DMS153 treated with DMSO at 0.1 percent for 48 hours (cell line): ENCODE measurements at regions not wholly inside any gene's neighbourhood (a gene's known extent, or its start where the extent isn't known, plus 50 kb on each side); places are given as distances from the start of the nearest gene placed in this dataset.

Source experiments
- DNase-seq: peaks from one replicate; lab custom pipeline; 2025; ENCODE audit not compliant: unreplicated experiment; lab: John Stamatoyannopoulos, UW

- DNase-seq = no peak
These were observed 183.6 kb upstream of the MGAT5 start for GRCh38 chr2:134070281-134070741.

GRCh38 chr2:134072341-134072740, 181.5 kb upstream of the MGAT5 start:
- no peak for DNase-seq

- no peak for DNase-seq
These were observed 180.8 kb upstream of the MGAT5 start for GRCh38 chr2:134073023-134073422.

DNA sequence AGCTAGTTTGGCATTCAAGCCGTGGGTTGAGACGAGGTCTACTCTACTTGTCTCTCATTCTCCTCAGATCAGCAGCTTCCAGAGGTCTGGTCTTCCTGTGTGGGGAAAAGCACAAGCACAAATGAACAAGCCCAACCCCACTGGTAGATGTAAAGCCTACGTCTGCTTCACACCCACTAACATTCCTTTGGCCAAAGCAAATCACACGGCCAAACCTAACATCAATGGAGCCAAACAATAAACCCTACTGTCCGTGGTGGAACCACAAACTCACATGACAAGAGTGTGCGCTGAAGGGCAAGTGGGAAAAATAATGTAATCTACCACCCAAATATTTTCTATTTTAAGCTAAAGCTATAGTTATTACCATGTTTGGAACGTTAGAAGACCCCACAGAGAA, 179.3 kb upstream of the MGAT5 start:
- no peak for DNase-seq

- DNase-seq = no peak
These were observed 178.7 kb upstream of the MGAT5 start for GRCh38 chr2:134075204-134075603.

GRCh38 chr2:134078354-134078753, 175.5 kb upstream of the MGAT5 start:
- DNase-seq = no peak

DNA sequence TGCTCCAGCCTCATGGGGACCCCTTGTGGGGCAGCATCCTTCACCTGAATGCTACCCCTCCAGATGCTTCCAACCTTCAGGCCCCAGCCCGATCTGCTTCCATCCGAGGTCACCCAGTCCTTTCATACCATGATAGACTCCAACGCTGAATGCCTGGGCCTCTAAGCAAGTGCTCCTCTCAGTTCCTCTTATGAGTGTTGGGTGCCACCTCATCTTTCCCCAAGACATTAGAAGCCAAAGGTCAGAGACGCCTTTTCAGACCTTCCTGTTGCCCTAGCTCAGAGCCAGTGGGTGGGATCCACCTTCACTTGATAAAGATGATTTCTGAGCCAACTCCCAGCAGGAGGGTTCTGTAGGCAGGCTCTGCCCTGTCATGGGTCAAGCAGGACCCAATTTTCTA, 174.5 kb upstream of the MGAT5 start:
- no peak for DNase-seq

DNA sequence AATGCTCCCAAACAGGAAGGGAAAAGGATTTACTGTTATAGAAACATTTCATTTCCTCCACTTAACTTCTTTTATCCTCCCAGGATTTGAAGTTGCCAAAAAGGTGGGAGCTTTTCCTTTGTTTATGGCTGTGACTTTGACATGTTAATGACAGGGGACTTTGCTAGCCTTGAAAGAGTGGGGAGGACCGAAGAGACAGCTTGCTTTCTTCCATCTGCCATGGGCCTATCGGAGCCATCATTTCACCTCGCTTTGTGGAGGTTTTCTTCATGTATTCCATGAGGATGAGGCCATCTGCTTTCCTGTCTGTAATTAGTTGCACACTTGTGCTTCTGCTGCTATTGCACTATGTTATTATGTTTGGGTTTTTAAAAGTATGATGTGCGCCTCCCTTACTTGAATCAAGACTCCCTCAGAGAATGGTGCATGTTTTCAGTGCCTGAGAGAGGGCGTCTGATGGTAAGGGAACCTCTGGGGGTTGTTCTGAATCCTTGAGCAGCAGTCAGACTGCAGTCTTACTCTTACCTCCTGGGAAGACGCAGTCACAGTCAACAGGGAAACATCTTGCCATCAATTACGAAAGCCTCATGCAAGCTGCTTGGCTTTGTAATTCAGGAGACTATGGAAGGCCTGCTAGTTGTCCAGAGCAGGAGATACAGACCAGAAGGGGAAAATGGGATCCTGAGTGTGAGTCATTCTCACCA, 173.3 kb upstream of the MGAT5 start:
- DNase-seq = no peak

DNA sequence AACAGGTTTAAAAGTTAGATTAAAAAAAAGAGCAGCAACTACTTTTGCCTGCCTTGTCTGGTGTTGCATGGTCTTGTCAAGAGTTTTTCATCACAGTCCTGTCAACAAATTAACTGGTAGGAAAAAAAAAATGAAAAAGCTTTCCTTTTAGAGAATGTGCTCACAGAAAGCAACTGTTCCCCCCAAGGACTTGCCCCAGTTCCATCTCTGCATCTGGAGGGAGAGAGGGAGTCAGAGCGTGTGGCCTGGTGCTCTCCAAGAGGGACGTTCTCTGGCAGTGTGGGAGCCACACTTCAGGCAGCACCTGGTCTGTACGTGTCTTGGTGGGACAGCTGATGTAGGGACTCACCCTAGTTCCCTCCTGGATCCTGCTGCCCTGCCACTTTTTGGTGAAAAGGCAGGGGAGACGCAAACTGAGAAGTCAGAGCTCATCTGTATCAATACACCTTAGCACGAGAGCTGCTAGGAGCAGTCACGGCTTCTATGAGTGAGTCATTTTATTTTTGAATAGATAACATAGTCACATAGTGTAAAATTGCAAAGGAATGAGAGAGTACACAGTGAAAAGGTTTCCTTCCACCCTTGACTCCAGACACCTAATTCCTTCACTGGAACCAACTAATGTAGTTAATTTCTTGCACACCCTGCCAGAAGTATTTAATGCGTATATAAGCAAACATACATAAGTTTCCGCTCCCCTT, 172.5 kb upstream of the MGAT5 start:
- DNase-seq = no peak

DNA sequence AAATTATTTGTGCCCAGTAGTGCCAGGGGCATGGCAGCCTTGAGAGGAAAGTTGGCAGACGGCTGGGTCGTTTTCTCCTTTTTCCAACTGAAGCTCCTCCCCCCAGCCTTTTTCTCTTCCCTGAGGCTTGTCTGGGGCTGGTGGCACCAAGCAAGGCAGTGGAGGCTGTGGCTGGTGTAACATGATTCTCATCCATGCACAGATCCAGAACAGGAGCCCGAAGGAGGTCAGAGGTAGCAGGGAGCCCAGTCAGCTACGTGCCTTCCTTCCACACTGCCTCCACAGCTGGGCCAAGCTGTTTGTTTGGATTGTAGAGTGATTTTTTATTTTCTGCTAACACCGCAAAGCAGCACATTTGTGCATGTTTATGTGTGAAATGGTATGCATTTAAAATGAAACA, 170.3 kb upstream of the MGAT5 start:
- DNase-seq = no peak

DNA sequence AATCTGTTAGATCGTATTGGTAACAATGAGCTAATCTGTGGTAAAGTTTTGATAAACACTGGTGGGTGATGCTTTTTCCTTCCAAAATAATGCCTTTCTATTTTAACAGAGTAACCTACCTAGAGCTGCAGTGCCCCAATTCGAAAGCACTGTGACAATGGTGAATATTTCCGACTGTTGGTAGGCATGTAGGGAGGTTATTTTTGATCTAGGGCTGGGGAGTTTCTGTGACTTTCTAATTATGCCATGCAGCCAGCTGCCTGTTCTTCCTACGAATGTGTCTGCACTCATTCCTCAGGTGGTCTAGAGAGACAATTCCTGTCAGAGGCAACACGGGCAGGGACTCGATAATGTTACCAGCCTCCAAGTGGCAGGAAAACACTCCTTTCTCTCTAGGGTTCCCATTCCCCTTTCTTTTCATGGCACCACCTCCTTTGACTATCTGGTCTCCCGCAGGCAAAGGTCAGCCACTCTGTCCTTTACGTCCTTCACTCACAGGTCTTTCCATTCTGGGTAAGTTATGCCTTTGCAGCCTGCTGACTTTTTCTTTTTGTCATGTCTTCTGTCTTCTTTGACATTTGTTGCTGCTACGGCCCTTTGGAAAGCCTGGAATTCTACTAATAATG, 167.2 kb upstream of the MGAT5 start:
- DNase-seq = no peak

GRCh38 chr2:134087371-134087921, 166.4 kb upstream of the MGAT5 start:
- DNase-seq = no peak

DNA sequence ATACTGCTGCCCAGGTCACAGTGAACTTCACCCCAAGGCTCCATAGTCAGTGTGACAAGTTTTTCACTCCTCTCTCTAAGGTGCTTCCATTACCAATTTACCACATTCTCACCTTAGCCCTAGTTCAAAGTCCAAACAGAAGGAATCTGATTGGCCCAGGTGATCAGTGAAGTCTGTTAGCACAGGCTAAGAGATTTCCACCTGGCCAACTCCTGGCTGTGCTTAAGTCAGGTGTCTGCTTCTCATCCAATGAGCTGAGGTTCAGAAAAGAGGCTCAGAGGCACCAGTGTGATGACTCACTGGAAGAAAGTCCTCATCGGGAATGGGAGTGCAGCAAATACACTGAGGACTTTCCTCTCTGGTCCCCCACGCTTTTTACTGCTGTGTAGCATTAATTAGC, 164.4 kb upstream of the MGAT5 start:
- DNase-seq = no peak

- no peak for DNase-seq
These were observed 156.1 kb upstream of the MGAT5 start for GRCh38 chr2:134097740-134098139.

- no peak for DNase-seq
These were observed 155.6 kb upstream of the MGAT5 start for GRCh38 chr2:134098321-134098720.

DNA sequence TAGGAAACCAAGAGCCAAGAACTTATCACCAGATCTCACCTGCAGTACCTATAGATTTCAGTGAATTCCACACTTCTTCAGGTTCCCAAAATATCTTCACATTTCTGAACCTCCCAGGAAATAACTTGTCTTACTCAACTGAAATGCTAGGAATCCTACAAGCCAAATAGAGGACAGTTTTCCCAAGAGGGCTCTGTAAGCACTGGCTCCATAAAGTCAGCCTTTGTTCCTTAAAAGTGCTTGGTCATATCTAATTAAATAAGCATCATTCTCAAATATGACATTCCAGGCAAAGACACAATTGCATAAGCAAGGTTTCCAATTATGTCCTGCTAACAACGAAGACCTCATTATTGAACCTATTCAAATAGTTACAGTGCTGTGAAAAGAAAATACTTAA, 154.6 kb upstream of the MGAT5 start:
- no peak for DNase-seq

DNA sequence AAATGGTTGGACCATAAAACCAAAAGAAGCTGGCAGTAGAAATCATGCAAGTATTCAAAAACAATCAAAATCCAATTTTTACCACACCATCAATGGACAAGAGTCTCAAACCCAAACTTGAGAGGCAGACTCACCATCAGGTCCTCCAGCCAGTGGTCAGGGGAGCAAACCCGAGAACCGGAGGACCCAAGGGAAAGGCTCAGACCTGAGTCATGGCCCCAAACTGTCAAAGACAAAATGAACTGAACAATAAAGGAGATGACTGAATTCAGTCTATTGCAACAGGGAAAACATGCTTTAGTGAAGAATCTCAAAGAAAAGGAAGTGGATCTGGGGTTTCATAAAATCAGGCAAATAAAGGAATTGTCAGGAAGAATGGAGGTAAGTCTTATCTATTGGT, 150.7 kb upstream of the MGAT5 start:
- no peak for DNase-seq

GRCh38 chr2:134104754-134105153, 149.1 kb upstream of the MGAT5 start:
- DNase-seq = no peak

DNA sequence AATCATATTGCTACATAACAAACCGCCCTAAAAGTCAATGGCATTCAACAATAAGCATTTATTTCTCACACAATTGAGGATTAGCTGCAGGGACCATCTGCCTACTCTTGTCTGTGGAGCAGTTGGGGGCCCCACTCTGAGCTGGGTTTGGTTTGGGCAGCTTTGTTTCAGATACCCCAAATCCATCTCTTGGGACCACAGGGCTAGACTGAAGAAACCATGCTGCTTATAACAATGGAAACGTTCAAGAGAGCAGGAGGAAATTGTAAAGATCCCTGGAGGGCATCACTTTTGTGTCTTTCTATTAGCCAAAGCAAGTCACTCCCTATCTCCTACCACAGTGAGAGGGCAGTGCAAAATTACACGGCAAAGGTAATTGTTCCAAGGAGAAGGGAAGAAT, 146.5 kb upstream of the MGAT5 start:
- DNase-seq = no peak

DNA sequence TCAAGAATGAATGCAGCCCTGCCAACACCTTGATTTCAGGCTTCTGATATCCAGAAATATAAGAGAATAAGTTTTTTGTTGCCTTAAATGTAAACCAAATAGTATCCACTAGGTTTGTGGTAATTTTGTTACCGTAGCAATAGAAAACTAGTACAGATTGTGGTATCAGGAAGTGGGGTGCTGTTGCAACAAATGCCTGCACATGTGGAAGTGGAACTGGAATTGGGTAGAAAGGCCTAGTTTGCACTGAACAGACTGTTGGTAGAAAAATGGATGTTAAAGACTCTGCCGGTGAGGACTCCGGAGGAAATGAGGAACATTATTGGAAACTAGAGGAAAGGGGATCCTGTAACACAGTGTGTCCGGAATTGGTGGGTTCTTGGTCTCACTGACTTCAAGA, 145.8 kb upstream of the MGAT5 start:
- DNase-seq = no peak

- DNase-seq = no peak
These were observed 144.6 kb upstream of the MGAT5 start for GRCh38 chr2:134109246-134109645.

DNA sequence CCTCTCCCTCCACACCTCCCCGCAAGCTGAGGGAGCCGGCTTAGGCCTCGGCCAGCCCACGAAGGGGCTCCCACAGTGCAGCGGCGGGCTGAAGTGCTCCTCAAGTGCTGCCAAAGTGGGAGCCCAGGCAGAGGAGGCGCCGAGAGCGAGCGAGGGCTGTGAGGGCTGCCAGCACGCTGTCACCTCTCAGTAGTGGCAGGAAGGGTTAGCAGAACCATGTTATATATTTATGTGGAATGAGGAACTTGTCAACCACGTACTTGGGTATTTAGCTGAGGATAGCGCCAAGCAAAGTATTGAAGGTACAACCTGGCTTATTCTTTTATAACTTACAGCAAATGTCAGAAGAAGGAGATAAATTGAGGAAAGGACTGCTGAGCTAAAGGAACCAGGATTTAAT, 144.1 kb upstream of the MGAT5 start:
- DNase-seq = no peak
